ENCODE measurements at regions not wholly inside any gene's neighbourhood (a gene's known extent, or its start where the extent isn't known, plus 50 kb on each side); places are given as distances from the start of the nearest gene placed in this dataset.

DNA sequence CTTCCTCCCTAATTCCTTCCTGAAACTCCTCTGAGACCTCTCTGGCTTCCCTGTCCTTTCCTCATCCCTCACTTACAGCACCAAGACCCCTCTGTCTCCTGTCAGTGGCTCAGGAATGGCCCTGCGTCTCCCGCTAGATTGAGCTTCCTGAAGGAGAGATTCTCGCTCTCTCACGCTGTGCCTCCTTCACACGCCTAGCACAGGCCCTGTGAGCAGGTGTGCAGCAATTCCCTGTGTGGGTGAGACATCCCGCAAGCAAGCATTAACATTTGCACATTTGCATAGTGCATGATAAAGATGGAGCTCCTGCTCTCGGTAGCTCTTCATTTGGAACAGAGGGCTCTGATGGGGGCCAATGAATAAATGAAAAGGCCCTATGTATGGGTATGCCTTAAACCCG lies 159.8 kb downstream of the ADAMTS15 start:
- H4K20me1 ChIP-seq (ENCODE audit: control insufficient read depth, insufficient read depth, low read length, poor library complexity, severe bottlenecking) = no peaks in the 10 kb centered on the region
- no peak for TF ChIP-seq EZH2 (IDR thresholded peaks at IDR 0.05; ENCODE audit: borderline replicate concordance, insufficient read depth, low read depth, low read length, poor library complexity, severe bottlenecking)
- TF ChIP-seq, protein P1, sequence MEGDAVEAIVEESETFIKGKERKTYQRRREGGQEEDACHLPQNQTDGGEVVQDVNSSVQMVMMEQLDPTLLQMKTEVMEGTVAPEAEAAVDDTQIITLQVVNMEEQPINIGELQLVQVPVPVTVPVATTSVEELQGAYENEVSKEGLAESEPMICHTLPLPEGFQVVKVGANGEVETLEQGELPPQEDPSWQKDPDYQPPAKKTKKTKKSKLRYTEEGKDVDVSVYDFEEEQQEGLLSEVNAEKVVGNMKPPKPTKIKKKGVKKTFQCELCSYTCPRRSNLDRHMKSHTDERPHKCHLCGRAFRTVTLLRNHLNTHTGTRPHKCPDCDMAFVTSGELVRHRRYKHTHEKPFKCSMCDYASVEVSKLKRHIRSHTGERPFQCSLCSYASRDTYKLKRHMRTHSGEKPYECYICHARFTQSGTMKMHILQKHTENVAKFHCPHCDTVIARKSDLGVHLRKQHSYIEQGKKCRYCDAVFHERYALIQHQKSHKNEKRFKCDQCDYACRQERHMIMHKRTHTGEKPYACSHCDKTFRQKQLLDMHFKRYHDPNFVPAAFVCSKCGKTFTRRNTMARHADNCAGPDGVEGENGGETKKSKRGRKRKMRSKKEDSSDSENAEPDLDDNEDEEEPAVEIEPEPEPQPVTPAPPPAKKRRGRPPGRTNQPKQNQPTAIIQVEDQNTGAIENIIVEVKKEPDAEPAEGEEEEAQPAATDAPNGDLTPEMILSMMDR (IDR thresholded peaks at IDR 0.05) = no peak
- DNase-seq = no peak
- no peak overlapping the region for H3K4me3 Mint-ChIP-seq
- H3K4me3 ChIP-seq (ENCODE audit: control extremely low read depth in 1 of 5, extremely low read depth in 1 of 5, insufficient read depth in 1 of 5, low read depth in 2 of 5, low read length in 4 of 5) = no peak overlapping the region
- H3K27ac Mint-ChIP-seq = no peak overlapping the region
- no peaks in the 10 kb centered on the region for H3K9me3 ChIP-seq (ENCODE audit: control extremely low read depth in 1 of 3, control insufficient read depth in 2 of 3, insufficient read depth in 1 of 3, low read length in 2 of 3)
- intact Hi-C loops (cut with micrococcal nuclease) = no loop called here
- H3K27me3 ChIP-seq (replicated peaks in 1 of 4; ENCODE audit: control extremely low read depth in 1 of 4, control insufficient read depth in 3 of 4, insufficient read depth in 4 of 4, low read length in 3 of 4) = peaks cover 0 to 4% (median 0%) of the 10 kb centered on the region in 4 experiments
- H2AFZ ChIP-seq (ENCODE audit: insufficient read depth, low read depth, low read length, poor library complexity, severe bottlenecking) = no peak overlapping the region
- no peaks in the 10 kb centered on the region for H3K9me3 Mint-ChIP-seq (ENCODE audit: insufficient read depth)
- CTCF ChIA-PET = no interaction called here
- no peak for ATAC-seq (ENCODE audit: low read depth)
- H3K79me2 ChIP-seq (ENCODE audit: control insufficient read depth, insufficient read depth, low read length) = no peaks in the 10 kb centered on the region
- peaks cover 4% of the 10 kb centered on the region for H3K27me3 Mint-ChIP-seq
- POLR2A ChIA-PET = no interaction called here
- no peaks in the 10 kb centered on the region for H3K36me3 ChIP-seq (replicated peaks in 1 of 2; ENCODE audit: control extremely low read depth in 1 of 2, control insufficient read depth in 1 of 2, extremely low read depth in 1 of 2, insufficient read depth in 2 of 2, low read length in 1 of 2)
- no peaks in the 10 kb centered on the region for H3K4me1 ChIP-seq (ENCODE audit: control insufficient read depth in 2 of 2, insufficient read depth in 2 of 2, low read length in 2 of 2)
- no peak overlapping the region for H3K9ac ChIP-seq (ENCODE audit: low read length)
- 95% methylated on average over 7 of the region's 8 CpGs for WGBS (ENCODE audit: insufficient coverage)
- H3K27ac ChIP-seq (ENCODE audit: low read length in 2 of 2) = no peak overlapping the region
- no peaks in the 10 kb centered on the region for H3K4me1 Mint-ChIP-seq
- H3K4me2 ChIP-seq (replicated peaks; ENCODE audit: low read depth, low read length, poor library complexity, severe bottlenecking) = no peak overlapping the region

DNA sequence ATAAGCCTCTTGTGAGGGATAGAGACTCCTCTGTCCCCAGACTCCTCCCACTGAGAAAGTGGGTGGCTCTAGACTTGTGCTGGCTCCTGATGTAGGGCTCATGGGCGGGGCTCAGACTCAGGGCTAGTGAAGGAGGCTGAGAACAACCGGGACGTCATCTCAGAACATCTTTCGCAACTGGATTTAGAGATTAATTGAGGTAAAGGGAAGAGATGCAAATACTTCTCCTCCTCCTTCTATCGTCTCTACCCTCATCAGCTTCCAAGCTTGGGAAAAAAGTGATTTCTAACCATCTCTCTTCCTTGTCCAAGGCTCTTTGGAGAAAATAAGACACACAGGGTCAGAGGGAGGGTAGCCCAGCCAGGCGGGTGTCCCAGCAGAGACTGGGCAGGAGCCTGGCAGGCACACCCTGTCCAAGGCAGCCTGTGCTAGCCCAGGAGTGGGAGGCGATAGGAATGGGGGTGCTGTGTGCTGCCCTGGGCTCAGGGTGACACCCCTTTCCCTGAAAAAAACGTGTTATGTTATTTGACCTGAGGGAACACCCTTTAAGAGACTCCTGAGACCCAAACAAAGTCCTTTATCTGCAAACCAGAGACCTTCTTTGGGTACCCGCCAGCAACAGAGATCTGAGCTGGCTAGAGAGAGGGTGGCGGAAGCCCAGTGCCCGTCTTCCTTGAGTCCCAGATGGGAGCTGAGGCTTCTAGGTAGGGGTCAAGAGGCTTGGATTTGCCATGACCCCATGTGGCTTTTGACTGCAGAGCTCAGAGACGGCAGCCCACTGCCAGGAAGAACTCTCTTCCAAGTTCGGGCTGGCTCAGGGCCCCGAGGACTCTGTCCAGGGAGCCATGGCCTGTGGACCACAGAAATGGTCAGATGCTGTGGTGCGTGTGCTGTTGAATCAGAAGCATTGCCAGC lies 160.9 kb downstream of the ADAMTS15 start:
- H3K9me3 Mint-ChIP-seq (ENCODE audit: insufficient read depth) = no peaks in the 10 kb centered on the region
- H4K20me1 ChIP-seq (ENCODE audit: control insufficient read depth, insufficient read depth, low read length, poor library complexity, severe bottlenecking) = no peaks in the 10 kb centered on the region
- H3K27ac ChIP-seq (ENCODE audit: low read length in 2 of 2) = no peak overlapping the region
- H3K27me3 Mint-ChIP-seq = peaks cover 4% of the 10 kb centered on the region
- H3K27ac Mint-ChIP-seq = no peak overlapping the region
- H3K4me3 Mint-ChIP-seq = no peak overlapping the region
- H3K9me3 ChIP-seq (ENCODE audit: control extremely low read depth in 1 of 3, control insufficient read depth in 2 of 3, insufficient read depth in 1 of 3, low read length in 2 of 3) = no peaks in the 10 kb centered on the region
- POLR2A ChIA-PET = no interaction called here
- no peaks in the 10 kb centered on the region for H3K4me1 ChIP-seq (ENCODE audit: control insufficient read depth in 2 of 2, insufficient read depth in 2 of 2, low read length in 2 of 2)
- DNase-seq = no peak
- peaks cover 0 to 4% (median 0%) of the 10 kb centered on the region in 4 experiments for H3K27me3 ChIP-seq (replicated peaks in 1 of 4; ENCODE audit: control extremely low read depth in 1 of 4, control insufficient read depth in 3 of 4, insufficient read depth in 4 of 4, low read length in 3 of 4)
- intact Hi-C loops (cut with micrococcal nuclease) = no loop called here
- no peaks in the 10 kb centered on the region for H3K4me1 Mint-ChIP-seq
- CTCF ChIA-PET = no interaction called here
- no peak for ATAC-seq (ENCODE audit: low read depth)
- H3K79me2 ChIP-seq (ENCODE audit: control insufficient read depth, insufficient read depth, low read length) = no peaks in the 10 kb centered on the region
- WGBS (ENCODE audit: insufficient coverage) = 83% methylated on average over 8 of the region's 15 CpGs
- H3K4me3 ChIP-seq (ENCODE audit: control extremely low read depth in 1 of 5, extremely low read depth in 1 of 5, insufficient read depth in 1 of 5, low read depth in 2 of 5, low read length in 4 of 5) = no peak overlapping the region
- no peak overlapping the region for H2AFZ ChIP-seq (ENCODE audit: insufficient read depth, low read depth, low read length, poor library complexity, severe bottlenecking)
- TF ChIP-seq, protein P1 (IDR thresholded peaks at IDR 0.05) = no peak
- TF ChIP-seq EZH2 (IDR thresholded peaks at IDR 0.05; ENCODE audit: borderline replicate concordance, insufficient read depth, low read depth, low read length, poor library complexity, severe bottlenecking) = no peak
- H3K9ac ChIP-seq (ENCODE audit: low read length) = no peak overlapping the region
- H3K36me3 ChIP-seq (replicated peaks in 1 of 2; ENCODE audit: control extremely low read depth in 1 of 2, control insufficient read depth in 1 of 2, extremely low read depth in 1 of 2, insufficient read depth in 2 of 2, low read length in 1 of 2) = no peaks in the 10 kb centered on the region
- no peak overlapping the region for H3K4me2 ChIP-seq (replicated peaks; ENCODE audit: low read depth, low read length, poor library complexity, severe bottlenecking)

All from B cell (primary cell).